ENCODE measurements at regions not wholly inside any gene's neighbourhood (a gene's known extent, or its start where the extent isn't known, plus 50 kb on each side); places are given as distances from the start of the nearest gene placed in this dataset.

DNA sequence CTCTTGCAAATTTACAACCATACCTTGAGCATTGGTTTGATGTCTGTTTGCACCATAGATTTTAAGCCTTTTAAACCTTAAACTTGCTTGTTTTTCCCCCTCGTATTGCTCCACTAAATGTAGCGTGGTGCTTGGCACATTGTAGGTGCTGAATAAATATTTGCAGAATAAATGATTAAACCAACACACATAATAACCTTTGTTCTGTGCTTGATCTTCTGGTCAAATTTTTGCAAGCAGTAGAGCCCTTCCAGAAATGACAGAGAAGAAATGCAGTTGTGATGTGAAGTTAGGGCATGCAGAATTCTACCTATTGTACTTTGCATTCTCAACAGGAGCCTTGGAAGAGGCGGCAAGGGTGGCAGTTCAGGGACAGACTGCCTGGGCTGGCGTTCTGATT lies 394.4 kb upstream of the TBX3 start:
- no peak for TF ChIP-seq POLR2A (IDR thresholded peaks at IDR 0.05; ENCODE audit: low read length)
- TF ChIP-seq GATA1 (IDR thresholded peaks at IDR 0.05; ENCODE audit: low read depth, low read length): no peak

Measured in erythroblast (primary cell).